Endothelial cell of umbilical vein (primary cell): ENCODE measurements at regions not wholly inside any gene's neighbourhood (a gene's known extent, or its start where the extent isn't known, plus 50 kb on each side); places are given as distances from the start of the nearest gene placed in this dataset.

ENCODE experiments used
- CTCF ChIP-seq, 2 donors: IDR thresholded peaks; 1 replicate in 1 of 2; 2 replicates in 1 of 2; pipeline ENCODE4 v1.5.1; 2011; ENCODE audit warnings: low read length in 2 of 2, mild to moderate bottlenecking in 2 of 2, moderate library complexity in 2 of 2, control low read depth in 1 of 2, inconsistent platforms in 1 of 2, low read depth in 1 of 2; ENCODE audit not compliant: insufficient read depth in 1 of 2; ENCODE audit errors: extremely low read depth in 1 of 2
- EZH2 ChIP-seq: IDR thresholded peaks from 2 replicates; pipeline ENCODE4 v1.6.1; 2012; ENCODE audit warnings: borderline replicate concordance, low read depth, mild to moderate bottlenecking, moderate library complexity, low read length, inconsistent platforms; ENCODE audit not compliant: severe bottlenecking
- JUN ChIP-seq: IDR thresholded peaks from 2 replicates; pipeline ENCODE4 v1.6.1; 2011; ENCODE audit warnings: borderline replicate concordance, low read depth; ENCODE audit not compliant: insufficient read length, insufficient read depth
- MAX ChIP-seq: IDR thresholded peaks from 2 replicates; pipeline ENCODE4 v1.6.1; 2011; ENCODE audit not compliant: insufficient read depth, insufficient read length
- MYC ChIP-seq: IDR thresholded peaks from one replicate; pipeline ENCODE4 v1.6.1; 2011; ENCODE audit warnings: mild to moderate bottlenecking, low read depth, low read length
- POLR2A ChIP-seq: IDR thresholded peaks from 2 replicates; pipeline ENCODE4 v1.6.1; 2012; ENCODE audit warnings: low read depth, mild to moderate bottlenecking, control low read depth, low read length
- POLR2AphosphoS5 ChIP-seq: IDR thresholded peaks from 2 replicates; pipeline ENCODE4 v1.6.1; 2012; ENCODE audit warnings: low read depth, mild to moderate bottlenecking, control low read depth, low read length, moderate library complexity; ENCODE audit not compliant: insufficient read depth

- no peak for TF ChIP-seq JUN
- TF ChIP-seq POLR2AphosphoS5, result no peak
- TF ChIP-seq CTCF (IDR thresholded peaks at IDR 0.05; ENCODE audit: extremely low read depth in 1 of 2, insufficient read depth in 1 of 2, low read depth in 1 of 2, low read length in 2 of 2), result no peak
- no peak for TF ChIP-seq POLR2A
- no peak for TF ChIP-seq MAX
- TF ChIP-seq MYC, result no peak
- no peak for TF ChIP-seq EZH2
Observed at GRCh38 chrX:6683353-6683752, 148.4 kb upstream of the VCX3A start.
